VCaP (cell line): ENCODE measurements at regions not wholly inside any gene's neighbourhood (a gene's known extent, or its start where the extent isn't known, plus 50 kb on each side); places are given as distances from the start of the nearest gene placed in this dataset.
"Not testable (repeated sequence)": the region's sequence is repeated elsewhere in the genome, so short reads cannot be mapped to it uniquely, and the experiment has no call there.

Experiments used
- H3K27ac ChIP-seq: fragments of 450-650 bp; 2 replicates; pipeline ENCODE4 v1.5.1; 2017
- TF ChIP-seq, protein P1 (sequence below): fragments of 450-650 bp; conservative IDR thresholded peaks from 2 replicates; pipeline ENCODE4 v1.5.1; 2017; ENCODE audit warnings: mild to moderate bottlenecking, moderate library complexity

DNA sequence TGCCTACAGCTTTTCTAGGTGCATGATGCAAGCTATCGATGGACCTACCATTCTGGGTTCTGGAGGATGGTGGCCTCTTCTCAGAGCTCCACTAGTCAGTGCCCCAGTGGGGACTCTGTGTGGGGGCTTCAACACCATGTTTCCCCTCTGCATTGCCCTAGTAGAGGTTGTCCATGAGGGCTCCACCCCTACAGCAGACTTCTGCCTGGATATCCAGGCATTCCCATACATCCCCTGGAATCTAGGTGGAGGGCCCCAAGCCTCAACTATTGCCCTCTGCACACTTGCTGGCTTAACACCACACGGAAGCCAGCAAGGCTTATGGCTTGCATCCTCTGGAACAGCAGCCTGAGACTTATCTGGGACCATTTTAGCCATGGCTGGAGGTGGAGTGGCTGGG is 1299.9 kb upstream of the MIR17HG start:
- TF ChIP-seq, protein P1, sequence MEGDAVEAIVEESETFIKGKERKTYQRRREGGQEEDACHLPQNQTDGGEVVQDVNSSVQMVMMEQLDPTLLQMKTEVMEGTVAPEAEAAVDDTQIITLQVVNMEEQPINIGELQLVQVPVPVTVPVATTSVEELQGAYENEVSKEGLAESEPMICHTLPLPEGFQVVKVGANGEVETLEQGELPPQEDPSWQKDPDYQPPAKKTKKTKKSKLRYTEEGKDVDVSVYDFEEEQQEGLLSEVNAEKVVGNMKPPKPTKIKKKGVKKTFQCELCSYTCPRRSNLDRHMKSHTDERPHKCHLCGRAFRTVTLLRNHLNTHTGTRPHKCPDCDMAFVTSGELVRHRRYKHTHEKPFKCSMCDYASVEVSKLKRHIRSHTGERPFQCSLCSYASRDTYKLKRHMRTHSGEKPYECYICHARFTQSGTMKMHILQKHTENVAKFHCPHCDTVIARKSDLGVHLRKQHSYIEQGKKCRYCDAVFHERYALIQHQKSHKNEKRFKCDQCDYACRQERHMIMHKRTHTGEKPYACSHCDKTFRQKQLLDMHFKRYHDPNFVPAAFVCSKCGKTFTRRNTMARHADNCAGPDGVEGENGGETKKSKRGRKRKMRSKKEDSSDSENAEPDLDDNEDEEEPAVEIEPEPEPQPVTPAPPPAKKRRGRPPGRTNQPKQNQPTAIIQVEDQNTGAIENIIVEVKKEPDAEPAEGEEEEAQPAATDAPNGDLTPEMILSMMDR: no peak

GRCh38 chr13:90049989-90050671 is 1297.4 kb upstream of the MIR17HG start:
- TF ChIP-seq, protein P1: no peak
- no peak overlapping the region for H3K27ac ChIP-seq

More for the DNA sequence above, 1299.9 kb upstream of the MIR17HG start:
- H3K27ac ChIP-seq: no peak overlapping the region

DNA sequence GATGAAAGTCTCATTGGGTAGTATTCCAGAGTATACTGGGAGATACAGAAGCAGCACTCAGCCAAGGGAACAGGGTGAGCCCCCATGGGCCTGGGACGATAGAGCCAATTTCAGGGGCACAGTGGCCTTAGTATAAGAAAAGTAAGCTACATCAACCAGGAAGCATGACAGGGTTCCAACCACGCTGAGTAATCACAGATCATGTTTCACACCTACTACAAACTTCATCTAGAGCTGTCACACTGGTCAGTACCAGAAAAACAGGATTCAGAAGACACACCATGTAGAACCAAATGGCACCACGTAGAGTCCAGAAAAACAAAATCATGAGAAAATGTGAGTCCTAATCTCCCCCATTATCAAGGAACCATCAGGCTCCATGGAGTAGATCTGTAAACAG is 1292.4 kb upstream of the MIR17HG start:
- TF ChIP-seq, protein P1: no peak
- no peak overlapping the region for H3K27ac ChIP-seq

- H3K27ac ChIP-seq: no peak overlapping the region
- TF ChIP-seq, protein P1: no peak
Observed at GRCh38 chr13:90055760-90056159, 1291.7 kb upstream of the MIR17HG start.

DNA sequence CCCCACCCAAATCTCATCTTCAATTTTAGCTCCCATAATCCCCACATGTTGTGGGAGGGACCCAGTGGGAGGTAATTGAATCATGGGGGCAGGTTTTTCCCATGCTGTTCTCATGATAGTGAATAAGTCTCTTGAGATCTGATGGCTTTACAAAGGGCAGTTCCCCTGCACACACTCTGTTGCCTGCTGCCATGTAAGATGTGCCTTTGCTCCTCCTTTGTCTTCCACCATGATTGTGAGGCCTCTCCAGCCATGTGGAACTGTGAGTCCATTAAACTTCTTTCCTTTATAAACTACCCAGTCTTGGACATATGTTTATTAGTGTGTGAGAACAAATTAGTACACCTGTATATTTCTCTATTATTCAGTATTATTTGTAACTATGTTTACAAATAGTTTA is 1283.3 kb upstream of the MIR17HG start:
- H3K27ac ChIP-seq: not testable (repeated sequence)

- no peak overlapping the region for H3K27ac ChIP-seq
- TF ChIP-seq, protein P1: no peak
Observed at GRCh38 chr13:90068658-90069057, 1278.8 kb upstream of the MIR17HG start.

- TF ChIP-seq, protein P1: no peak
- no peak overlapping the region for H3K27ac ChIP-seq
Observed at GRCh38 chr13:90070362-90070761, 1277.1 kb upstream of the MIR17HG start.

DNA sequence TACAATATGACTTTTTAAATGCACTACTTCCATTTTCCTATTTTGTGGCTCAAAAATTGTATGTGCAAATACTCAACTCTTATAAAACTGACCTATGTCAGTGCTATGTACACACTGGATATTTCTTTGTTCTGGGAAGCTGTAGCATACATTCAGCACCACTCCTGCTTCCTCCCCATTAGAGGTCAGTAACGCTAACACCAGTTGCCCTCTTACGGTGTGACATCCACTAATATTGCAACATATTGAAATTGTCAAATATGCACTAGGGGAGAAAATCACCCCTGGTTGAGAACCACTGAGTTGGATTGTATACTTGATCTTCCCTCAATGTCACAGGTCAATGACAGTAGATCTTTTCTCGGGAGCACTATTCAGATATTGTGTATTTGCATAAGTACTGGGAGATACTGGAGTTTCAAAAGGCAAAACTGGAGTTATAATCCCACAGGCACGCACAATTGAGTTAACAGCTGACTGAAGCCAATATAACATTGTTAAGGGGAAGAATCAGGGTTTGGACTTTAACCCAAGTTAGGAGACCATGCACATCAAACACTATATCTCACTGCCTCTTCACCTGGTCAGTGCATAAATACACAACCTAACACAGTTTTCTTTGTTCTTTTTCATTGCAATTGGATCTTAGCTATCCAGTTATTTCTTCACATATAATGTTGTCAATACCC is 1276.5 kb upstream of the MIR17HG start:
- H3K27ac ChIP-seq: no peak overlapping the region
- TF ChIP-seq, protein P1: no peak
